ENCODE measurements at regions not wholly inside any gene's neighbourhood (a gene's known extent, or its start where the extent isn't known, plus 50 kb on each side); places are given as distances from the start of the nearest gene placed in this dataset.

GRCh38 chr1:108038653-108039236 lies 73.8 kb upstream of the VAV3 start:
- DNase-seq (ENCODE audit: low read depth, low spot score): no peak
- Histone ChIP-seq H3K4me3 (no peak overlapping the region), H3K27ac (no peak overlapping the region), H3K36me3 (ENCODE audit: insufficient read depth, low read length) (no peaks in the 10 kb centered on the region), H3K9me3 (ENCODE audit: low read depth, low read length) (no peaks in the 10 kb centered on the region), H3K9ac (ENCODE audit: insufficient read length) (no peak overlapping the region)
- TF ChIP-seq POLR2AphosphoS5 (IDR thresholded peaks at IDR 0.05; ENCODE audit: borderline replicate concordance, low read depth, low read length) (no peak), EZH2 (IDR thresholded peaks at IDR 0.05) (no peak)

- Histone ChIP-seq H3K27ac (no peak overlapping the region), H3K4me3 (no peak overlapping the region)
- DNase-seq (ENCODE audit: low read depth, low spot score): no peak
These were observed 72.0 kb upstream of the VAV3 start for GRCh38 chr1:108036796-108037562.

GRCh38 chr1:108034396-108034795 lies 69.4 kb upstream of the VAV3 start:
- Histone ChIP-seq H3K9ac (ENCODE audit: insufficient read length) (no peak overlapping the region), H3K27ac (no peak overlapping the region), H3K36me3 (ENCODE audit: insufficient read depth, low read length) (no peaks in the 10 kb centered on the region), H3K4me3 (no peak overlapping the region), H3K9me3 (ENCODE audit: low read depth, low read length) (no peaks in the 10 kb centered on the region)
- DNase-seq (ENCODE audit: low read depth, low spot score): no peak
- no peak for TF ChIP-seq FOXP2 (optimal IDR thresholded peaks at IDR 0.05; ENCODE audit: control extremely low read depth, extremely low read length, insufficient read depth)
- TF ChIP-seq POLR2AphosphoS5 (IDR thresholded peaks at IDR 0.05; ENCODE audit: borderline replicate concordance, low read depth, low read length): no peak
- no peak for TF ChIP-seq EZH2 (IDR thresholded peaks at IDR 0.05)

More at GRCh38 chr1:108036796-108037562, 72.0 kb upstream of the VAV3 start:
- Histone ChIP-seq H3K9ac (ENCODE audit: insufficient read length) (no peak overlapping the region), H3K36me3 (ENCODE audit: insufficient read depth, low read length) (no peaks in the 10 kb centered on the region), H3K9me3 (ENCODE audit: low read depth, low read length) (no peaks in the 10 kb centered on the region)
- TF ChIP-seq POLR2AphosphoS5 (IDR thresholded peaks at IDR 0.05; ENCODE audit: borderline replicate concordance, low read depth, low read length): no peak
- TF ChIP-seq EZH2 (IDR thresholded peaks at IDR 0.05): no peak
- no peak for TF ChIP-seq FOXP2 (optimal IDR thresholded peaks at IDR 0.05; ENCODE audit: control extremely low read depth, extremely low read length, insufficient read depth)

GRCh38 chr1:108033550-108033951 lies 68.6 kb upstream of the VAV3 start:
- Histone ChIP-seq H3K27ac (no peak overlapping the region), H3K4me3 (no peak overlapping the region), H3K9ac (ENCODE audit: insufficient read length) (no peak overlapping the region), H3K36me3 (ENCODE audit: insufficient read depth, low read length) (no peaks in the 10 kb centered on the region), H3K9me3 (ENCODE audit: low read depth, low read length) (no peaks in the 10 kb centered on the region)
- no peak for DNase-seq (ENCODE audit: low read depth, low spot score)
- no peak for TF ChIP-seq FOXP2 (optimal IDR thresholded peaks at IDR 0.05; ENCODE audit: control extremely low read depth, extremely low read length, insufficient read depth)
- TF ChIP-seq POLR2AphosphoS5 (IDR thresholded peaks at IDR 0.05; ENCODE audit: borderline replicate concordance, low read depth, low read length): no peak
- no peak for TF ChIP-seq EZH2 (IDR thresholded peaks at IDR 0.05)

- TF ChIP-seq EZH2 (IDR thresholded peaks at IDR 0.05): no peak
- Histone ChIP-seq H3K4me3 (no peak overlapping the region), H3K9ac (ENCODE audit: insufficient read length) (no peak overlapping the region), H3K27ac (no peak overlapping the region), H3K9me3 (ENCODE audit: low read depth, low read length) (no peaks in the 10 kb centered on the region), H3K36me3 (ENCODE audit: insufficient read depth, low read length) (no peaks in the 10 kb centered on the region)
- no peak for DNase-seq (ENCODE audit: low read depth, low spot score)
These were observed 63.9 kb upstream of the VAV3 start for GRCh38 chr1:108028841-108029388.

GRCh38 chr1:108027389-108027788 lies 62.4 kb upstream of the VAV3 start:
- Histone ChIP-seq H3K9ac (ENCODE audit: insufficient read length) (no peak overlapping the region), H3K9me3 (ENCODE audit: low read depth, low read length) (no peaks in the 10 kb centered on the region), H3K4me3 (peak overlapping the region; percentile 55), H3K27ac (peak overlapping the region; percentile 17; the same call in 1 of the 2 replicates), H3K36me3 (ENCODE audit: insufficient read depth, low read length) (no peaks in the 10 kb centered on the region)
- DNase-seq (ENCODE audit: low read depth, low spot score): no peak
- no peak for TF ChIP-seq POLR2AphosphoS5 (IDR thresholded peaks at IDR 0.05; ENCODE audit: borderline replicate concordance, low read depth, low read length)
- no peak for TF ChIP-seq FOXP2 (optimal IDR thresholded peaks at IDR 0.05; ENCODE audit: control extremely low read depth, extremely low read length, insufficient read depth)
- no peak for TF ChIP-seq EZH2 (IDR thresholded peaks at IDR 0.05)

GRCh38 chr1:108017698-108018097 lies 52.7 kb upstream of the VAV3 start:
- TF ChIP-seq FOXP2 (optimal IDR thresholded peaks at IDR 0.05; ENCODE audit: control extremely low read depth, extremely low read length, insufficient read depth) (no peak), EZH2 (IDR thresholded peaks at IDR 0.05) (no peak), POLR2AphosphoS5 (IDR thresholded peaks at IDR 0.05; ENCODE audit: borderline replicate concordance, low read depth, low read length) (no peak)
- no peak for DNase-seq (ENCODE audit: low read depth, low spot score)
- no peaks in the 10 kb centered on the region for H3K9me3 ChIP-seq (ENCODE audit: low read depth, low read length)
- H3K27ac ChIP-seq: no peak overlapping the region
- no peak overlapping the region for H3K4me3 ChIP-seq
- H3K36me3 ChIP-seq (ENCODE audit: insufficient read depth, low read length): no peaks in the 10 kb centered on the region
- no peak overlapping the region for H3K9ac ChIP-seq (ENCODE audit: insufficient read length)

- TF ChIP-seq EZH2 (IDR thresholded peaks at IDR 0.05): no peak
- TF ChIP-seq FOXP2 (optimal IDR thresholded peaks at IDR 0.05; ENCODE audit: control extremely low read depth, extremely low read length, insufficient read depth): no peak
- TF ChIP-seq POLR2AphosphoS5 (IDR thresholded peaks at IDR 0.05; ENCODE audit: borderline replicate concordance, low read depth, low read length): no peak
- DNase-seq (ENCODE audit: low read depth, low spot score): no peak
- Histone ChIP-seq H3K36me3 (ENCODE audit: insufficient read depth, low read length) (no peaks in the 10 kb centered on the region), H3K9ac (ENCODE audit: insufficient read length) (no peak overlapping the region), H3K4me3 (no peak overlapping the region), H3K27ac (no peak overlapping the region), H3K9me3 (ENCODE audit: low read depth, low read length) (no peaks in the 10 kb centered on the region)
These were observed 51.5 kb upstream of the VAV3 start for GRCh38 chr1:108016451-108016920.

Data from SK-N-MC (cell line).